ENCODE measurements at regions not wholly inside any gene's neighbourhood (a gene's known extent, or its start where the extent isn't known, plus 50 kb on each side); places are given as distances from the start of the nearest gene placed in this dataset.

DNA sequence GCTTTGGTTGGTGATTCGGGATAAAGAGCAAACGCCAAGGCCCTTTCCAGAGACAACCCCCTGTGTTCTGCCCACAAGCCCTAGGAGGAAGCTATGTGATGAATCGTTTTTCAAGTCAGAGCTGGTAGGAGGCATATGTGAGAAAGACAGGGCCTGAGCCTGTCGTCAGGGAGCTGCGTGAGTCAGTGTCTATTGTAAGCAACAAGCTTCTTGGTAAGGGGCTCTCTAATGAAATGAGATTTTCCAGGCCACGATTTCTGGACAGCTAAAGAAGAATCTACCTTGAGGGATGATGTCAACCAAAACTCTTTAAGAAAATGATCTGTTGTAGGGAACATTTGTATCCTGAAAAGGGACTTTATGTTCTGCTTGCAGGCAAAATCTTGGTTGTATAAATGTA is 318.9 kb upstream of the IL12A start:
- no peak for ATAC-seq
- Histone ChIP-seq H4K20me1 (ENCODE audit: insufficient read depth) (no peaks in the 10 kb centered on the region), H3K27me3 (ENCODE audit: insufficient read depth, low read length) (no peaks in the 10 kb centered on the region), H3K36me3 (ENCODE audit: control insufficient read depth in 1 of 2, insufficient read depth in 2 of 2, low read length in 2 of 2) (no peaks in the 10 kb centered on the region), H3K4me3 (replicated peaks in 1 of 2; ENCODE audit: low read depth in 1 of 2, low read length in 2 of 2) (no peak overlapping the region), H3K27ac (ENCODE audit: low read depth, low read length) (no peak overlapping the region), H3K9me2 (ENCODE audit: insufficient read depth) (no peaks in the 10 kb centered on the region), H3K9ac (ENCODE audit: low read length) (no peak overlapping the region), H3K79me2 (ENCODE audit: insufficient read depth, low read length) (no peaks in the 10 kb centered on the region), H2AFZ (ENCODE audit: low read depth, low read length, poor library complexity, severe bottlenecking) (peak overlapping the region; percentile 13), H3K9me3 (ENCODE audit: control insufficient read depth in 1 of 2, insufficient read depth in 1 of 2, low read depth in 1 of 2, low read length in 2 of 2) (no peaks in the 10 kb centered on the region), H3K4me2 (ENCODE audit: low read length) (no peak overlapping the region), H3K4me1 (ENCODE audit: control insufficient read depth in 1 of 2, insufficient read depth in 2 of 2, low read length in 2 of 2) (peaks cover 3 to 9% of the 10 kb centered on the region in 2 experiments; a peak in 3 of 4 replicates)
- no TSS peak for BruUV-seq (replicated peaks)
- CTCF ChIA-PET, result no interaction called here
- no peak for DNase-seq (ENCODE audit: low read depth, low spot score)
- TF ChIP-seq, protein P1, sequence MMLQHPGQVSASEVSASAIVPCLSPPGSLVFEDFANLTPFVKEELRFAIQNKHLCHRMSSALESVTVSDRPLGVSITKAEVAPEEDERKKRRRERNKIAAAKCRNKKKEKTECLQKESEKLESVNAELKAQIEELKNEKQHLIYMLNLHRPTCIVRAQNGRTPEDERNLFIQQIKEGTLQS (IDR thresholded peaks at IDR 0.05), result no peak
- no peak for TF ChIP-seq ELF1 (IDR thresholded peaks at IDR 0.05; ENCODE audit: borderline replicate concordance, low read depth)
- no peak for TF ChIP-seq ZBTB33 (IDR thresholded peaks at IDR 0.05; ENCODE audit: extremely low read depth, insufficient replicate concordance, low read length)
- TF ChIP-seq CTCF (IDR thresholded peaks at IDR 0.05 in 2 of 3, conservative IDR thresholded peaks at IDR 0.05 in 1 of 3; ENCODE audit: borderline replicate concordance in 1 of 3, insufficient read depth in 1 of 3, low read depth in 2 of 3, low read length in 2 of 3), result no peak
- no peak for TF ChIP-seq SRF (IDR thresholded peaks at IDR 0.05; ENCODE audit: low read depth)
- no peak for TF ChIP-seq YY1 (IDR thresholded peaks at IDR 0.05; ENCODE audit: extremely low read depth, insufficient replicate concordance, low read depth, low read length)
- TF ChIP-seq RAD21 (IDR thresholded peaks at IDR 0.05; ENCODE audit: low read depth), result no peak
- no peak for TF ChIP-seq EZH2phosphoT487 (IDR thresholded peaks at IDR 0.05; ENCODE audit: borderline replicate concordance)
- TF ChIP-seq SIN3A (IDR thresholded peaks at IDR 0.05; ENCODE audit: low read depth), result no peak
- TF ChIP-seq ZFX (IDR thresholded peaks at IDR 0.05), result no peak
- no peak for TF ChIP-seq CBX3 (IDR thresholded peaks at IDR 0.05; ENCODE audit: low read depth)
- TF ChIP-seq EZH2 (IDR thresholded peaks at IDR 0.05), result no peak
- no peak for TF ChIP-seq EGR1 (IDR thresholded peaks at IDR 0.05; ENCODE audit: low read depth)
- TF ChIP-seq TCF7L2 (IDR thresholded peaks at IDR 0.05; ENCODE audit: borderline replicate concordance, extremely low read depth, insufficient read depth, insufficient read length), result no peak
- no peak for TF ChIP-seq POLR2A (IDR thresholded peaks at IDR 0.05; ENCODE audit: borderline replicate concordance, extremely low read depth, insufficient read depth, insufficient read length)
- no peak for TF ChIP-seq MAX (IDR thresholded peaks at IDR 0.05)
- POLR2A ChIA-PET, result no interaction called here
- intact Hi-C loops (cut with micrococcal nuclease), result no loop called here
- RAD21 ChIA-PET (ENCODE audit: low non-redundant PET in 1 of 2, low total read pairs in 2 of 2, uncharacterized antibody in 2 of 2, unreplicated experiment in 2 of 2), result no interaction called here

All from HCT116 (cell line).